Fibroblast of lung (primary cell): ENCODE measurements at regions not wholly inside any gene's neighbourhood (a gene's known extent, or its start where the extent isn't known, plus 50 kb on each side); places are given as distances from the start of the nearest gene placed in this dataset.

Experiments
- DNase-seq, 2 donors: peaks; one replicate each; pipeline versions ENCODE4 v3.0.0 to v3.0.0-alpha.2; 2010; ENCODE audit warnings: low read depth in 2 of 2
- H2AFZ ChIP-seq: 2 replicates; pipeline ENCODE4 v1.5.1; 2012; ENCODE audit warnings: low read length, control low read depth, inconsistent platforms
- H3K27ac ChIP-seq: 2 replicates; pipeline ENCODE4 v1.5.1; 2011; ENCODE audit warnings: low read length, control low read depth; ENCODE audit not compliant: insufficient read depth
- H3K27me3 ChIP-seq: 2 replicates; pipeline ENCODE4 v1.5.1; 2011; ENCODE audit warnings: mild to moderate bottlenecking, low read length; ENCODE audit not compliant: control insufficient read depth, insufficient read depth
- H3K36me3 ChIP-seq: 2 replicates; pipeline ENCODE4 v1.5.1; 2011; ENCODE audit warnings: low read length; ENCODE audit not compliant: control insufficient read depth, insufficient read depth
- H3K4me1 ChIP-seq: 2 replicates; pipeline ENCODE4 v1.5.1; 2011; ENCODE audit warnings: low read length; ENCODE audit not compliant: control insufficient read depth, insufficient read depth; ENCODE audit errors: extremely low read depth
- H3K4me2 ChIP-seq: 2 replicates; pipeline ENCODE4 v1.5.1; 2011; ENCODE audit warnings: low read length, control low read depth; ENCODE audit not compliant: insufficient read depth; ENCODE audit errors: extremely low read depth
- H3K4me3 ChIP-seq, 4 experiments: fragments of 200-600 bp in 1 of 4; sonication (generic) in 1 of 4; replicated peaks in 1 of 4; 2 replicates each; pipeline ENCODE4 v1.5.1; 2011 to 2016; ENCODE audit warnings: low read length in 4 of 4, low read depth in 3 of 4, mild to moderate bottlenecking in 3 of 4, control low read depth in 2 of 4, inconsistent platforms in 1 of 4, mixed read lengths in 1 of 4; ENCODE audit not compliant: insufficient read depth in 1 of 4; ENCODE audit errors: control extremely low read depth in 1 of 4
- H3K79me2 ChIP-seq: 2 replicates; pipeline ENCODE4 v1.5.1; 2012; ENCODE audit warnings: mild to moderate bottlenecking, low read length, inconsistent platforms; ENCODE audit not compliant: control insufficient read depth, insufficient read depth
- H3K9ac ChIP-seq: 2 replicates; pipeline ENCODE4 v1.5.1; 2011; ENCODE audit warnings: mild to moderate bottlenecking, low read length, control low read depth; ENCODE audit not compliant: insufficient read depth
- H3K9me3 ChIP-seq: 2 replicates; pipeline ENCODE4 v1.5.1; 2012; ENCODE audit warnings: low read depth, low read length; ENCODE audit not compliant: control insufficient read depth, insufficient read depth
- H4K20me1 ChIP-seq: 2 replicates; pipeline ENCODE4 v1.5.1; 2011; ENCODE audit warnings: low read length; ENCODE audit not compliant: control insufficient read depth, insufficient read depth; ENCODE audit errors: extremely low read depth
- EZH2 ChIP-seq: IDR thresholded peaks from 2 replicates; pipeline ENCODE4 v1.5.1; 2012; ENCODE audit warnings: low read length, control low read depth, mild to moderate bottlenecking; ENCODE audit errors: missing control alignments
- TF ChIP-seq, protein P1 (sequence below), 2 donors: IDR thresholded peaks in 1 of 2; conservative IDR thresholded peaks in 1 of 2; 1 replicate in 1 of 2; 2 replicates in 1 of 2; pipeline ENCODE4 v1.5.1; 2011 to 2012; ENCODE audit warnings: low read length in 2 of 2, control low read depth in 1 of 2, inconsistent platforms in 1 of 2, low read depth in 1 of 2, mild to moderate bottlenecking in 1 of 2

DNA sequence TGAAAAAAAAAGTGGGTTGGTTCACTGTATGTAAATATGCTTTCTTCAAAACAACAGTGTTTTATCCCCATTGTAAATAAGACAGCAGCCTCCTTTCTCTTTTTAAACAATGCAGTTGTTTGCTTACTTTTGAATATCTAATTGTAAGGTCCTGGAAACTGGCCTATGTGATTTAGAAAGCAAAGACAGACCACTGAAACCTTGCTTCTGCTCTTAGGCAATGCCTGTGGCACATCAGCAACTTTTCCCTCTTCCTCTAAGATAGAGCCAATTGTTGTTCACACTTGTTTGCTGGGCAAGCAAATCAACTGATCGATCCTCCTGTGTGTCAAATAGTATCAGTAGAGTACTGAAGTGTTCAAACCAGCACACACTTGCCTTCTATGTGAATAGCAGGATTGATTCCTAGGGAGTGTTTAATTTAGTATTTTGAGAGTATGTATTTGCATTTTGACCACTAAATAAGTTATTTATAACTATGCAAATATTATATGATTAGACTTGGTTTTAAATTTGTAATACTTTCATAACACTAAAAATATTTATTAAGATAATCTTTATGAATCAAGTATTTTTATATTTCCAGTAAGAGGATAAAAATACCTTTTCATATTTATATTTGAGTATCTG lies 55.4 kb upstream of the GRPR start:
- Histone ChIP-seq H4K20me1 (no peaks in the 10 kb centered on the region), H3K4me1 (no peaks in the 10 kb centered on the region), H3K9ac (no peak overlapping the region), H3K4me3 (no peak overlapping the region), H2AFZ (no peak overlapping the region), H3K27me3 (no peaks in the 10 kb centered on the region), H3K27ac (no peak overlapping the region), H3K4me2 (no peak overlapping the region), H3K36me3 (no peaks in the 10 kb centered on the region), H3K9me3 (no peaks in the 10 kb centered on the region), H3K79me2 (no peaks in the 10 kb centered on the region)
- no peak for TF ChIP-seq EZH2
- TF ChIP-seq, protein P1, sequence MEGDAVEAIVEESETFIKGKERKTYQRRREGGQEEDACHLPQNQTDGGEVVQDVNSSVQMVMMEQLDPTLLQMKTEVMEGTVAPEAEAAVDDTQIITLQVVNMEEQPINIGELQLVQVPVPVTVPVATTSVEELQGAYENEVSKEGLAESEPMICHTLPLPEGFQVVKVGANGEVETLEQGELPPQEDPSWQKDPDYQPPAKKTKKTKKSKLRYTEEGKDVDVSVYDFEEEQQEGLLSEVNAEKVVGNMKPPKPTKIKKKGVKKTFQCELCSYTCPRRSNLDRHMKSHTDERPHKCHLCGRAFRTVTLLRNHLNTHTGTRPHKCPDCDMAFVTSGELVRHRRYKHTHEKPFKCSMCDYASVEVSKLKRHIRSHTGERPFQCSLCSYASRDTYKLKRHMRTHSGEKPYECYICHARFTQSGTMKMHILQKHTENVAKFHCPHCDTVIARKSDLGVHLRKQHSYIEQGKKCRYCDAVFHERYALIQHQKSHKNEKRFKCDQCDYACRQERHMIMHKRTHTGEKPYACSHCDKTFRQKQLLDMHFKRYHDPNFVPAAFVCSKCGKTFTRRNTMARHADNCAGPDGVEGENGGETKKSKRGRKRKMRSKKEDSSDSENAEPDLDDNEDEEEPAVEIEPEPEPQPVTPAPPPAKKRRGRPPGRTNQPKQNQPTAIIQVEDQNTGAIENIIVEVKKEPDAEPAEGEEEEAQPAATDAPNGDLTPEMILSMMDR (conservative IDR thresholded peaks at IDR 0.05 in 1 of 2, IDR thresholded peaks at IDR 0.05 in 1 of 2; ENCODE audit: low read depth in 1 of 2, low read length in 2 of 2) = no peak
- no peak for DNase-seq

DNA sequence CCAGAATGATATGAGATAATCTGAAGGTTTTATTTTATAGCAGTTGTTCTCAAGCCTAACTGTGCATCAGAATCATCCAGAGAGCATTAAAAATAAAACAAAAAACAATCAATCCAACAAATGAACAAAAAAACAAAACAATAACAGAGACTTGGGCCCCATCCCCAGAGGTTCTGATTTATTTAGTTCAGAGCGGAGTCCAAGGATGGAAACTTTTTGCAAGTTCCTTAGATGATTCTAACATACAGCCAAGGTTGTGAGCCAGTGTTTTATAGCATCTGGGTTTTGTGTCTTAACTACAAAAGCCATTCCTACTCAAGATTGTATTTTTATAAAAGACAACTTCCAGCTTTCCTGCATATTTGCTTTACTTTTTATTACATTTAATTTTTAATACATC lies 59.4 kb upstream of the GRPR start:
- Histone ChIP-seq H3K4me3 (no peak overlapping the region), H3K4me1 (no peaks in the 10 kb centered on the region), H3K27me3 (no peaks in the 10 kb centered on the region), H3K36me3 (no peaks in the 10 kb centered on the region), H3K9me3 (no peaks in the 10 kb centered on the region), H3K9ac (no peak overlapping the region), H2AFZ (no peak overlapping the region), H3K79me2 (no peaks in the 10 kb centered on the region), H4K20me1 (no peaks in the 10 kb centered on the region), H3K4me2 (no peak overlapping the region), H3K27ac (no peak overlapping the region)
- DNase-seq = no peak
- TF ChIP-seq, protein P1 (conservative IDR thresholded peaks at IDR 0.05 in 1 of 2, IDR thresholded peaks at IDR 0.05 in 1 of 2; ENCODE audit: low read depth in 1 of 2, low read length in 2 of 2) = no peak
- no peak for TF ChIP-seq EZH2

DNA sequence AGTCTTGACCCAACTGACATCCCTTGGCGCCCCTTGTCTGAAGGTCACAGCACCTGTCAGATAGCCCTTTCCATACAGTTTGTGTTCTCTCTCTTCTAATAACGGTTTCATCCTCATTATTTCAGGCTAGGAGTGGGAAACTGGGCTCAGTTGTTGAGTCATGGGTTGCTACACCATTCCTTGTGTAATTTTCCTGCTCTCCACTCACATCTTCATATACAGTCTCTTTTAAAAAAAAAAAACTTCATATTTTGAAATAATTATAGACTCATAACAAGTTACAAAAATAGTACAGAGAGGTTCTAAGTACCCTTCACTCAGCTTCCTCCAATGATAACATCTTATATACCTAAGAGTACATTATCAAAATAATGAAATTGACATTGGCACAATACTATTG lies 60.2 kb upstream of the GRPR start:
- H3K4me1 ChIP-seq = no peaks in the 10 kb centered on the region

More for the DNA sequence above, 60.2 kb upstream of the GRPR start:
- H3K27me3 ChIP-seq = no peaks in the 10 kb centered on the region
- no peaks in the 10 kb centered on the region for H4K20me1 ChIP-seq
- H2AFZ ChIP-seq = no peak overlapping the region
- H3K4me3 ChIP-seq = no peak overlapping the region
- H3K27ac ChIP-seq = no peak overlapping the region
- TF ChIP-seq, protein P1 (conservative IDR thresholded peaks at IDR 0.05 in 1 of 2, IDR thresholded peaks at IDR 0.05 in 1 of 2; ENCODE audit: low read depth in 1 of 2, low read length in 2 of 2) = no peak
- TF ChIP-seq EZH2 = no peak
- H3K9ac ChIP-seq = no peak overlapping the region
- H3K9me3 ChIP-seq = no peaks in the 10 kb centered on the region
- no peaks in the 10 kb centered on the region for H3K36me3 ChIP-seq
- no peak overlapping the region for H3K4me2 ChIP-seq
- H3K79me2 ChIP-seq = no peaks in the 10 kb centered on the region
- DNase-seq = no peak
